ENCODE measurements at regions not wholly inside any gene's neighbourhood (a gene's known extent, or its start where the extent isn't known, plus 50 kb on each side); places are given as distances from the start of the nearest gene placed in this dataset.

- TF ChIP-seq, protein P1, sequence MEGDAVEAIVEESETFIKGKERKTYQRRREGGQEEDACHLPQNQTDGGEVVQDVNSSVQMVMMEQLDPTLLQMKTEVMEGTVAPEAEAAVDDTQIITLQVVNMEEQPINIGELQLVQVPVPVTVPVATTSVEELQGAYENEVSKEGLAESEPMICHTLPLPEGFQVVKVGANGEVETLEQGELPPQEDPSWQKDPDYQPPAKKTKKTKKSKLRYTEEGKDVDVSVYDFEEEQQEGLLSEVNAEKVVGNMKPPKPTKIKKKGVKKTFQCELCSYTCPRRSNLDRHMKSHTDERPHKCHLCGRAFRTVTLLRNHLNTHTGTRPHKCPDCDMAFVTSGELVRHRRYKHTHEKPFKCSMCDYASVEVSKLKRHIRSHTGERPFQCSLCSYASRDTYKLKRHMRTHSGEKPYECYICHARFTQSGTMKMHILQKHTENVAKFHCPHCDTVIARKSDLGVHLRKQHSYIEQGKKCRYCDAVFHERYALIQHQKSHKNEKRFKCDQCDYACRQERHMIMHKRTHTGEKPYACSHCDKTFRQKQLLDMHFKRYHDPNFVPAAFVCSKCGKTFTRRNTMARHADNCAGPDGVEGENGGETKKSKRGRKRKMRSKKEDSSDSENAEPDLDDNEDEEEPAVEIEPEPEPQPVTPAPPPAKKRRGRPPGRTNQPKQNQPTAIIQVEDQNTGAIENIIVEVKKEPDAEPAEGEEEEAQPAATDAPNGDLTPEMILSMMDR (IDR thresholded peaks at IDR 0.05; ENCODE audit: extremely low read depth, missing control alignments), result no peak
Measured at GRCh38 chr11:15374418-15374817, 259.7 kb downstream of the INSC start.

DNA sequence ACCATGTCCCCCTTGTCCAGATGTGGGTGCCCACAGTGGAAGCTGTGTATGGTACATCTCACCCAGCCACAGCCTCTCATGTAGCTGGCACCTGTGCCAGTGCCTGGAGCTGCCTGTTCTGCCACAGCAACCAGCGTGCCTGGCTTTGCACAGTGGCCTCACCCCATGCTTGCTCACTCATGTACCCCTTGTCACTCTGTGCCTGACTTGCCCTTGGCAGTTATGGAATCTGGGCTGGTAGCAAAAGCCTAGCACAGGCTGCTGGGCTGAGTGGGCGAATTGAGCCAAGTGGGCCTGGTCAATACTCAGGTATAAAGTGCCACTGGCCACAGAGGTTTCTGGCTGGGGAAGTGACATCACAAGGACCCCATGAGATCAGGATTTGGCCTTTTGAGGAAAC is 264.2 kb downstream of the INSC start:
- TF ChIP-seq, protein P1 (IDR thresholded peaks at IDR 0.05; ENCODE audit: extremely low read depth, missing control alignments), result no peak
- DNase-seq (ENCODE audit: low spot score), result no peak

More at GRCh38 chr11:15374418-15374817, 259.7 kb downstream of the INSC start:
- DNase-seq (ENCODE audit: low spot score), result no peak

GRCh38 chr11:15379483-15379882 is 264.8 kb downstream of the INSC start:
- DNase-seq (ENCODE audit: low spot score), result no peak

GRCh38 chr11:15390857-15391256 is 276.1 kb downstream of the INSC start:
- DNase-seq (ENCODE audit: low spot score), result no peak
- TF ChIP-seq, protein P1 (IDR thresholded peaks at IDR 0.05; ENCODE audit: extremely low read depth, missing control alignments), result no peak

More at GRCh38 chr11:15379483-15379882, 264.8 kb downstream of the INSC start:
- TF ChIP-seq, protein P1 (IDR thresholded peaks at IDR 0.05; ENCODE audit: extremely low read depth, missing control alignments), result no peak

DNA sequence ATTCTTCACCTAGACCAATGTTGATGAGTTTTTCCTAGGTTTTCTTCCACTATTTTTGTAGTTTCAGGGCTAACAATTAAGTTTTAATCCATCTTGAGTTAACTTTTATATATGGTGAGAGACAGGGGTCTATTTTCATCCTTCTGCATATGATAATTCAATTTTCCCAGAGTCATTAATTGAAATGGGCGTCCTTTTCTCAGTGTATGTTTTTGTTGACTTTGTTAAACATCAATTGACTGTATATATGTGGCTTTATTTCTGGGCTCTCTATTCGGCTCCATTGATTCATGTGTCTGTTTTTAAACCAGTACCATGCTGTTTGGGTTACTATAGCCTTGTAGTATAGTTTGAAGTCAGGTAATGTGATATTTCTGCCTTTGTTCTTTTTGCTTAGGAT is 282.1 kb downstream of the INSC start:
- TF ChIP-seq, protein P1 (IDR thresholded peaks at IDR 0.05; ENCODE audit: extremely low read depth, missing control alignments), result no peak
- DNase-seq (ENCODE audit: low spot score), result no peak

DNA sequence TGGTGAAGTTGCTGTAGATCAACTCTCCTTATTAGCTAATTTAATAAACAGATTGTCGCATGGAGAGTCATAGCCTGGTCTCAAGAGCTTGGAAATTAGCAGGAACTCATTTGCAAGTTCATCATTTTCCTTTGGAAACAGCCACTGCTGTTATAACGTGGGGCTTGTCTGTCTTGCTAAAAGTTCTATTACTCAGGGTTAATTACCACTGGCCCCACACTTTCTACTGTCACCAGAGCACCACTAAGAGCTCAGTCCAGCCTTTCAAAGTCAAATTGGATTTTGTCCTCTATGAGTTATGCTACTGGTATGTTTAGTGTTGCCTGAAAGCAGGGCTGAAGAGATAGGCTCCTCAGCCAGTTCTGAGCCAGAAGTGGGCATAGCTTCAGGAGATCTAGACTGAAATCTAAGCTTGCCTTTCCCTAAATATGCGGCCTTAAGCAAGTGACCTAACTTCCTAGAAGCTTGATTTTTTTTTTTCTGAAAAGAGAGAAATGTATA is 292.2 kb downstream of the INSC start:
- TF ChIP-seq, protein P1 (IDR thresholded peaks at IDR 0.05; ENCODE audit: extremely low read depth, missing control alignments), result no peak

GRCh38 chr11:15412054-15412453 is 297.3 kb downstream of the INSC start:
- TF ChIP-seq, protein P1 (IDR thresholded peaks at IDR 0.05; ENCODE audit: extremely low read depth, missing control alignments), result no peak
- DNase-seq (ENCODE audit: low spot score), result no peak

More for the DNA sequence above, 292.2 kb downstream of the INSC start:
- DNase-seq (ENCODE audit: low spot score), result no peak

Data from GM20000 (cell line).